Esophagus squamous epithelium (tissue), 4 donors: ENCODE measurements at regions not wholly inside any gene's neighbourhood (a gene's known extent, or its start where the extent isn't known, plus 50 kb on each side); places are given as distances from the start of the nearest gene placed in this dataset.

Source experiments
- CTCF ChIP-seq, 6 experiments: fragments of 450-650 bp in 4 of 6; fragments of 200-600 bp in 2 of 6; sonication (generic) in 2 of 6; IDR thresholded peaks; one replicate each; pipeline ENCODE4 v1.5.1; 2016 to 2019; ENCODE audit warnings: antibody characterized with exemption in 6 of 6, mild to moderate bottlenecking in 4 of 6, moderate library complexity in 4 of 6
- POLR2A ChIP-seq, 4 donors: fragments of 450-650 bp; IDR thresholded peaks; one replicate each; pipeline ENCODE4 v1.6.1; 2017; ENCODE audit warnings: antibody characterized with exemption in 4 of 4, mild to moderate bottlenecking in 4 of 4, moderate library complexity in 3 of 4

DNA sequence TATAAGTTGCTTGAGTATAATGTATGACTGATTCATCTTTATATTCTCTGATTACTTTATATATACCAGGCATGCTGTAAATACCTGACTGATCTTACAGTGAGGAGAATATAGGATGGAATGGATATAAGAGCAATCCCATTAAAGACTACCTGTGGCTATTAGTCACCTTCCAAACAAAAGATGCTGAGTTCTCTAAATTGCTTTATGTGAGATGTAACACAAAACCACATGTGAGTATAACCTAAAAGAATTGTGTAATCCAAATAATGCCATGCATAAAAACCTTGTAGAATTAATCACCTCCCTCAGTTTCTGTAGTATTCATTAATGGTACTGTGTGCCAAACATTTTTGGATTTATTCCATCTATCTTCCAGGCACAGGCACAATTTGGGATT is 134.6 kb upstream of the LRRC7 start:
- TF ChIP-seq CTCF (IDR thresholded peaks at IDR 0.05) (no peak), POLR2A (IDR thresholded peaks at IDR 0.05) (no peak)
